ENCODE measurements at regions not wholly inside any gene's neighbourhood (a gene's known extent, or its start where the extent isn't known, plus 50 kb on each side); places are given as distances from the start of the nearest gene placed in this dataset.

DNA sequence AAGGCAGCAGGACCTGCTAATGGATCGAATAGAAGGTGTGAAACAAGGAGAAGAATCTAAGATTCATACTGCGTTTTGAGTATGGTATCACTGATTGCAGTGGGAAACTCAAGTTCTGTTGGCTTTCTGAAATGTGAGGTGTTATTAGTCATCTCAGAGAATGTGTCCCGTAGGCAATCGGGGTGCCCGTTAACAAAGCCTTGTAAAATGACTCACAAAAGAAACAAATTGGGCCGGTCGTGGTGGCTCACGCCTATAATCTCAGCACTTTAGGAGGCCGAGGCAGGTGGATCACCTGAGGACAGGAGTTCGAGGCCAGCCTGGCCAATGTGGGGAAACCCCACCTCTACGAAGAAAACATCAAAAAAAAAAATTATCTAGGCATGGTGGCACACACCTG lies 118.2 kb upstream of the C7orf33 start:
- Histone ChIP-seq H4K20me1 (ENCODE audit: insufficient read depth, low read length) (no peaks in the 10 kb centered on the region), H3K27me3 (ENCODE audit: insufficient read depth, low read length) (no peaks in the 10 kb centered on the region), H3K79me2 (ENCODE audit: insufficient read depth, low read length) (no peaks in the 10 kb centered on the region), H3K4me1 (ENCODE audit: insufficient read depth, low read length) (no peaks in the 10 kb centered on the region), H3K9ac (ENCODE audit: low read length) (no peak overlapping the region), H3K4me2 (ENCODE audit: low read length) (no peak overlapping the region), H3K36me3 (ENCODE audit: insufficient read depth, low read length) (no peaks in the 10 kb centered on the region), H3K4me3 (ENCODE audit: insufficient read depth, low read depth, low read length) (no peak overlapping the region), H2AFZ (ENCODE audit: low read depth, low read length) (no peak overlapping the region), H3K9me3 (ENCODE audit: insufficient read depth, low read depth, low read length) (no peaks in the 10 kb centered on the region), H3K27ac (ENCODE audit: low read depth, low read length) (no peak overlapping the region)
- H3K27ac Mint-ChIP-seq (ENCODE audit: unreplicated experiment) = no peak overlapping the region
- no peak for FAIRE-seq
- TF ChIP-seq, protein P1, sequence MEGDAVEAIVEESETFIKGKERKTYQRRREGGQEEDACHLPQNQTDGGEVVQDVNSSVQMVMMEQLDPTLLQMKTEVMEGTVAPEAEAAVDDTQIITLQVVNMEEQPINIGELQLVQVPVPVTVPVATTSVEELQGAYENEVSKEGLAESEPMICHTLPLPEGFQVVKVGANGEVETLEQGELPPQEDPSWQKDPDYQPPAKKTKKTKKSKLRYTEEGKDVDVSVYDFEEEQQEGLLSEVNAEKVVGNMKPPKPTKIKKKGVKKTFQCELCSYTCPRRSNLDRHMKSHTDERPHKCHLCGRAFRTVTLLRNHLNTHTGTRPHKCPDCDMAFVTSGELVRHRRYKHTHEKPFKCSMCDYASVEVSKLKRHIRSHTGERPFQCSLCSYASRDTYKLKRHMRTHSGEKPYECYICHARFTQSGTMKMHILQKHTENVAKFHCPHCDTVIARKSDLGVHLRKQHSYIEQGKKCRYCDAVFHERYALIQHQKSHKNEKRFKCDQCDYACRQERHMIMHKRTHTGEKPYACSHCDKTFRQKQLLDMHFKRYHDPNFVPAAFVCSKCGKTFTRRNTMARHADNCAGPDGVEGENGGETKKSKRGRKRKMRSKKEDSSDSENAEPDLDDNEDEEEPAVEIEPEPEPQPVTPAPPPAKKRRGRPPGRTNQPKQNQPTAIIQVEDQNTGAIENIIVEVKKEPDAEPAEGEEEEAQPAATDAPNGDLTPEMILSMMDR (IDR thresholded peaks at IDR 0.05; ENCODE audit: insufficient read depth, low read depth, low read length) = no peak
- no peak for TF ChIP-seq EZH2 (IDR thresholded peaks at IDR 0.05; ENCODE audit: insufficient read depth, low read length)
- no peak overlapping the region for H3K4me3 Mint-ChIP-seq (ENCODE audit: unreplicated experiment)
- H3K4me1 Mint-ChIP-seq (ENCODE audit: low read depth, unreplicated experiment) = no peaks in the 10 kb centered on the region
- H3K27me3 Mint-ChIP-seq (ENCODE audit: low read depth, unreplicated experiment) = peaks cover 9% of the 10 kb centered on the region
- DNase-seq (ENCODE audit: low read depth) = no peak
- no peaks in the 10 kb centered on the region for H3K9me3 Mint-ChIP-seq (ENCODE audit: unreplicated experiment)
- H3K36me3 Mint-ChIP-seq (ENCODE audit: low read depth, unreplicated experiment) = no peaks in the 10 kb centered on the region

DNA sequence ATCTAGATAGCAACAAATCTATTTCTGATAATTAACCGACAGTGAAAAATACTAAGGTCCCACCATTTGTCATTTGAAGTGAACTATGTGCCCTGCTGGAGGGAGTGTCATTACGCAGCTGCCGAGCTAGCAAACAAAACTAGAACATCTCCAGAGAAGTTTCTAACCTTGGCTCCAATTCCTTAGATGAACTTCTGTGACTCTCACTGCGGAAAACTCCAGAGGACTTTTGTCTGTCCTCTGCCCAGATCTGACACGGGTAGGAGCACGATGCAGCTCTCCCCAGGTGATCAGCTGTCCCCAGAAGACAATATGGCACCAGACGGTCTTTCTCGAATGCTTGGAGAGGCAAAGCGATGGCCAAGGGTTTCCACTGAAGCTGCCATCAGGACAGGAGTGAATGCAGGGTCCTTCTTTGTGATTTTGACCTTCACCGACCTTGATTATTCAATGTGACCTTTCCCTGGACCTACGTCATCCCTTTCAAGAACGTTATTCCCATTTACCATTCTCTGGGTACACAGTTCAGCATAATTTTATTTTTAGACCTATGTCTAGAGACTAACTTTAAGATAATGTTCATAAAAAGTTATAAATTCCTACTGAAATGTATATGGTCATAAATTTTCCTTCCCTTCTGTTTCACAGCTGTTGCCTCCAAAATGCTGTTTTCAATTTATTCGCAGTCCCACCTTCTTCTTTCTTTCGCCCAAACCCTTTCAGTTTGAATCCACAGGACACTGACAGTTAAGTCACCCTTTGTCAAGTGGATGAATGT lies 116.7 kb upstream of the C7orf33 start:
- no peaks in the 10 kb centered on the region for H3K4me1 Mint-ChIP-seq (ENCODE audit: low read depth, unreplicated experiment)
- H3K36me3 Mint-ChIP-seq (ENCODE audit: low read depth, unreplicated experiment) = no peaks in the 10 kb centered on the region
- no peaks in the 10 kb centered on the region for H4K20me1 ChIP-seq (ENCODE audit: insufficient read depth, low read length)
- H3K27me3 ChIP-seq (ENCODE audit: insufficient read depth, low read length) = no peaks in the 10 kb centered on the region
- H3K27me3 Mint-ChIP-seq (ENCODE audit: low read depth, unreplicated experiment) = peaks cover 9% of the 10 kb centered on the region
- no peak for FAIRE-seq
- H3K4me1 ChIP-seq (ENCODE audit: insufficient read depth, low read length) = no peaks in the 10 kb centered on the region
- H2AFZ ChIP-seq (ENCODE audit: low read depth, low read length) = no peak overlapping the region
- H3K4me3 Mint-ChIP-seq (ENCODE audit: unreplicated experiment) = no peak overlapping the region
- no peaks in the 10 kb centered on the region for H3K36me3 ChIP-seq (ENCODE audit: insufficient read depth, low read length)
- H3K4me2 ChIP-seq (ENCODE audit: low read length) = no peak overlapping the region
- no peak for DNase-seq (ENCODE audit: low read depth)
- H3K79me2 ChIP-seq (ENCODE audit: insufficient read depth, low read length) = no peaks in the 10 kb centered on the region
- no peak overlapping the region for H3K27ac Mint-ChIP-seq (ENCODE audit: unreplicated experiment)
- no peak overlapping the region for H3K27ac ChIP-seq (ENCODE audit: low read depth, low read length)
- no peaks in the 10 kb centered on the region for H3K9me3 Mint-ChIP-seq (ENCODE audit: unreplicated experiment)
- H3K9ac ChIP-seq (ENCODE audit: low read length) = no peak overlapping the region
- H3K9me3 ChIP-seq (ENCODE audit: insufficient read depth, low read depth, low read length) = no peaks in the 10 kb centered on the region
- no peak overlapping the region for H3K4me3 ChIP-seq (ENCODE audit: insufficient read depth, low read depth, low read length)
- TF ChIP-seq EZH2 (IDR thresholded peaks at IDR 0.05; ENCODE audit: insufficient read depth, low read length) = no peak
- TF ChIP-seq, protein P1 (IDR thresholded peaks at IDR 0.05; ENCODE audit: insufficient read depth, low read depth, low read length) = no peak

DNA sequence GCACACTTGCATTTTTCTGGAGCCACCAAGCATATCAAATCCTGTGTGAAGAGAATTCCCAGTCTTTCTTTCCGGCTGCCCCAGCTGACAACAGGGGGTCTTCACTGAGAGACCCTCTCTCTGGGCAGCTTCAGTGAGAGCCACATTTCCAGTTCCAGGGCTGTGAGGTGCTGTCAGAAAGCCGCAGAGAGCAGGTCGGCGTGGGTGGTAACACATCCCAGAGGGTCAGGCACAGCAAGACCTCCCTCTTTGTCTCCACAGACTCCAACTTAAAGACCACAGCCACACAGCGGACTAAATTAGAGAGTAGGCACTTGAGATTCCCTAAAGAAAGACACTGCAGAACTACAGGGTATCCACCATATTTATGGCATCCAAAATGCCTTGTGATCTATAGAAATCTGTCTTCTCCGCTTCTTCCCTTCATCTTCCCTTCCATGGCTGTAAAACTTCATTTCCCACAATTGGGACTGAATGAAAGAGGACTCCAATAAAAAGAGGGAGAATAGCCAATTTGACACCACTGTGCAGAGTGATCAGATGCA lies 116.0 kb upstream of the C7orf33 start:
- no peak for TF ChIP-seq EZH2 (IDR thresholded peaks at IDR 0.05; ENCODE audit: insufficient read depth, low read length)
- TF ChIP-seq, protein P1 (IDR thresholded peaks at IDR 0.05; ENCODE audit: insufficient read depth, low read depth, low read length) = no peak
- no peak for DNase-seq (ENCODE audit: low read depth)
- no peaks in the 10 kb centered on the region for H3K4me1 ChIP-seq (ENCODE audit: insufficient read depth, low read length)
- Mint-ChIP-seq H3K9me3 (ENCODE audit: unreplicated experiment) (no peaks in the 10 kb centered on the region), H3K27ac (ENCODE audit: unreplicated experiment) (no peak overlapping the region), H3K36me3 (ENCODE audit: low read depth, unreplicated experiment) (no peaks in the 10 kb centered on the region), H3K27me3 (ENCODE audit: low read depth, unreplicated experiment) (peaks cover 9% of the 10 kb centered on the region), H3K4me1 (ENCODE audit: low read depth, unreplicated experiment) (no peaks in the 10 kb centered on the region), H3K4me3 (ENCODE audit: unreplicated experiment) (no peak overlapping the region)
- no peak overlapping the region for H2AFZ ChIP-seq (ENCODE audit: low read depth, low read length)
- H3K27me3 ChIP-seq (ENCODE audit: insufficient read depth, low read length) = no peaks in the 10 kb centered on the region
- H3K36me3 ChIP-seq (ENCODE audit: insufficient read depth, low read length) = no peaks in the 10 kb centered on the region
- no peaks in the 10 kb centered on the region for H4K20me1 ChIP-seq (ENCODE audit: insufficient read depth, low read length)
- no peak overlapping the region for H3K4me2 ChIP-seq (ENCODE audit: low read length)
- no peaks in the 10 kb centered on the region for H3K79me2 ChIP-seq (ENCODE audit: insufficient read depth, low read length)
- no peak for FAIRE-seq
- H3K4me3 ChIP-seq (ENCODE audit: insufficient read depth, low read depth, low read length) = no peak overlapping the region
- H3K27ac ChIP-seq (ENCODE audit: low read depth, low read length) = no peak overlapping the region
- H3K9ac ChIP-seq (ENCODE audit: low read length) = no peak overlapping the region
- no peaks in the 10 kb centered on the region for H3K9me3 ChIP-seq (ENCODE audit: insufficient read depth, low read depth, low read length)

All from astrocyte (in vitro differentiated cells and primary cell).